ENCODE measurements at regions not wholly inside any gene's neighbourhood (a gene's known extent, or its start where the extent isn't known, plus 50 kb on each side); places are given as distances from the start of the nearest gene placed in this dataset.

DNA sequence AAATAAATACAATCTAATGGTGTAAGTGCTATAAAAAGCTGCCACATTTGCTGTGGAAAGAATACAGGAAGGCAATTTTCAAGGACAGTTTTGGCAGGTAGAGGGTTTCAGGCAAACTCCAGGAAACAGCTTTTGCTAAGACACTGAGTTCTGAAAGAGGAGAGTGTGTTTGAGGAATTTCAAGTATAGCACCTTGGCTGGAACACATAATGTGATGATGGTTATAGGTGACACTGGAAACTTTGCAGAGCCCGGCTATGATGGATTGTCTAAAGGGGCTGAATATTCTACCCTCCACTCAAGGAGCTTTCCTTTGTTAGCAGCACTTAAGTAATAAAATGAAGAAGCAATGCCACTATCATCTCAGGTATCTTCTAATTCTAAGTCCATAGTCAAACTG lies 209.4 kb upstream of the TGFBR2 start:
- no peak overlapping the region for H3K4me3 ChIP-seq (ENCODE audit: low read depth, poor library complexity, severe bottlenecking)
- intact Hi-C loops (cut with DNase I; ENCODE audit: low total_unique reads): no loop called here
- TF ChIP-seq POLR2A (IDR thresholded peaks at IDR 0.05): no peak
- TF ChIP-seq CTCF (IDR thresholded peaks at IDR 0.05): no peak
- WGBS, 2 donors: 95 to 100% methylated on average over 1 of the region's 1 CpG
- DNase-seq (ENCODE audit: low spot score in 2 of 2): no peak

GRCh38 chr3:30399394-30400181 lies 206.8 kb upstream of the TGFBR2 start:
- no peak for DNase-seq (ENCODE audit: low spot score in 2 of 2)
- no peak overlapping the region for H3K4me3 ChIP-seq (ENCODE audit: low read depth, poor library complexity, severe bottlenecking)
- no peak for TF ChIP-seq POLR2A (IDR thresholded peaks at IDR 0.05)
- TF ChIP-seq CTCF (IDR thresholded peaks at IDR 0.05): no peak
- intact Hi-C loops (cut with DNase I; ENCODE audit: low total_unique reads): no loop called here
- 89 to 92% methylated on average over 2 of the region's 2 CpGs for WGBS, 2 donors

GRCh38 chr3:30400926-30401325 lies 205.5 kb upstream of the TGFBR2 start:
- WGBS, 2 donors: 78 to 88% methylated on average over 3 of the region's 3 CpGs
- TF ChIP-seq POLR2A (IDR thresholded peaks at IDR 0.05): no peak
- no peak for TF ChIP-seq CTCF (IDR thresholded peaks at IDR 0.05)
- intact Hi-C loops (cut with DNase I; ENCODE audit: low total_unique reads): no loop called here
- H3K4me3 ChIP-seq (ENCODE audit: low read depth, poor library complexity, severe bottlenecking): no peak overlapping the region
- no peak for DNase-seq (ENCODE audit: low spot score in 2 of 2)

- no peak overlapping the region for H3K4me3 ChIP-seq (ENCODE audit: low read depth, poor library complexity, severe bottlenecking)
- TF ChIP-seq POLR2A (IDR thresholded peaks at IDR 0.05) (no peak), CTCF (IDR thresholded peaks at IDR 0.05) (no peak)
- peak in 1 of 2 donors; percentile 25 for DNase-seq (ENCODE audit: low spot score in 2 of 2)
- intact Hi-C loops (cut with DNase I; ENCODE audit: low total_unique reads): no loop called here
These were observed 204.4 kb upstream of the TGFBR2 start for GRCh38 chr3:30401971-30402370.

DNA sequence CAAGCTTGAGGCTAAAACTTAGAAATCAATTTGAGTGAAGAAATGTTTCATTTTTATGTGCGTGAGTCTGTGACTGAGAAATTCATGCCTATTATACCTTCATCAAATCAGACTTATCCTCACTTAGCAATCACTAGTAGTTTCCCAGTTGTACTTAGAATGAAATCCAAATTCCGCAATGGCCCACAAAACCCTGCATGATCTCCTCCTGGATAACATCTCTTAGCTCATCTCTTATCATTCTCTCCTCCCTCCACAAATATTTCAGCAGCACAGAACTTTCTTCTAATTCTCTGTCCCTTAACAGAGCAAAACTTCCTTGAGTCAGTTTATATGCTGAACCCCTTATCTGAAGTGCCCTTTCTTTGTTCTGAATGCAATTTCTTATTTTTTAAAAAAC lies 198.8 kb upstream of the TGFBR2 start:
- H3K4me3 ChIP-seq (ENCODE audit: low read depth, poor library complexity, severe bottlenecking): no peak overlapping the region
- DNase-seq (ENCODE audit: low spot score in 2 of 2): no peak
- intact Hi-C loops (cut with DNase I; ENCODE audit: low total_unique reads): no loop called here
- no peak for TF ChIP-seq POLR2A (IDR thresholded peaks at IDR 0.05)
- TF ChIP-seq CTCF (IDR thresholded peaks at IDR 0.05): no peak
- 94 to 98% methylated on average over 2 of the region's 2 CpGs for WGBS, 2 donors

DNA sequence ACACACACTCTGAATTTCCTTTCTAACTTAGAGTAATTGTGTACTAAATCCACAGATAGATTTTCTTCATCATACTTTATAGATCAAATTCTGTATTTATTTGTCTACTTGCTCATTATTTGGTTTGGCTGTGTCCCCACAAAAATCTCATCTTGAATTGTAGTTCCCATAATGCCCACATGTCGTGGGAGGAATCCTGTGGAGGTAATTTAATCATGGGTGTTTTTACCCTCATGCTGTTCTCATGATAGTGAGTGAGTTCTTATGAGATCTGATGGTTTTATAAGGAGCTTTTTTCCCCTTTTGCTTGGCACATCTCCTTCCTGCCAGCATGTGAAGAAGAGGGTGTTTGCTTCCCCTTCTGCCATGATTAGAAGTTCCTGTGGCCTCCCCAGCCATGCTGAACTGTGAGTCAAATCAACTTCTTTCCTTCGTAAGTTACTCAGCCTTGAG lies 198.3 kb upstream of the TGFBR2 start:
- no peak for TF ChIP-seq CTCF (IDR thresholded peaks at IDR 0.05)
- no peak for TF ChIP-seq POLR2A (IDR thresholded peaks at IDR 0.05)
- 69 to 77% methylated on average over 2 of the region's 2 CpGs for WGBS, 2 donors
- DNase-seq (ENCODE audit: low spot score in 2 of 2): no peak
- intact Hi-C loops (cut with DNase I; ENCODE audit: low total_unique reads): no loop called here
- H3K4me3 ChIP-seq (ENCODE audit: low read depth, poor library complexity, severe bottlenecking): no peak overlapping the region
